HG02840 (cell line): ENCODE measurements at regions not wholly inside any gene's neighbourhood (a gene's known extent, or its start where the extent isn't known, plus 50 kb on each side); places are given as distances from the start of the nearest gene placed in this dataset.
"Not testable (repeated sequence)": the region's sequence is repeated elsewhere in the genome, so short reads cannot be mapped to it uniquely, and the experiment has no call there.

Experiments used
- ATAC-seq: cut with Tn5 transposase; IDR thresholded peaks from one replicate; pipeline ENCODE4 v1.9.1; 2021; ENCODE audit warnings: mild to moderate bottlenecking, moderate library complexity, moderate number of reproducible peaks; ENCODE audit not compliant: unreplicated experiment, low FRiP score

- no peak for ATAC-seq
Measured at GRCh38 chr3:157605356-157605755, 102.1 kb upstream of the VEPH1 start.

- ATAC-seq = no peak
Measured at GRCh38 chr3:157602424-157602823, 99.2 kb upstream of the VEPH1 start.

- no peak for ATAC-seq
Measured at GRCh38 chr3:157595259-157595658, 92.0 kb upstream of the VEPH1 start.

DNA sequence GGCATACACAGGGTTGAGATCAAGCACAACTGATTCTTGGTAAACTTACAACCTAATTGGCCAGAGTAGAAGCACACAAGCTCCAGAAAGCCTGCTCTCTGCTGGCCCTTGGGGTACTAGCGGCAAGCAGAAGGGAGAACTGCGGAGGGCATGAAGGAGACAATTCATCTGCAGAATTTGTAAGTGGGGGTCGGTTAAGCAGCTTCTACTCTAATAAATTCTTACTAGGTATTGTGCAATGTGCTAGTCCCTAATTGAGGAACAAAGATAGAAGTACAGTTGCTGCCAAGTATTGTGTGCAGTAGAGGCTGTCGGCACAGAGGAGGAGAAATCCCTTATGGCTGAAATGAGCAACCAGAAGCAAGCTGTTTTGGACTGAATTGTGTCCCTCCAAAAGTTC, 91.2 kb upstream of the VEPH1 start:
- ATAC-seq = no peak

DNA sequence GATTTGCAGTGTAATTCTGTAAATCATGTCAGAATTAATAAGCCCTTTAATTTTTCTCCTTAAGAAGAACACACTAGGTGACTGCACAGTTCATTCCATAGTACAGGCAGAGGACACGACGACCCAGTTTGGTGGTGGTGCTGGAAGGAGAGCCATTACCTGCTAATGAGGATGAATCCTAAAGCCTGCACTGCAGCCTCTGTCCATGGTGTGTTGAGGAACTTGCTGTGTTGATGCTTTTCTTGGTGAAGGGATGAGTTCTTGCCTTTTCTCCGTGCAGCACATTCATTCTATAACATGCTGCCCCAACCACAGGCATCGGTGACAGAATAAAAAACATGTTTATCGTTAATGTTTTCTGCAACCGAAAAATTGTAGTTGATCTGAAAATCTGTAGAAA, 89.6 kb upstream of the VEPH1 start:
- no peak for ATAC-seq

GRCh38 chr3:157590273-157590672, 87.1 kb upstream of the VEPH1 start:
- no peak for ATAC-seq

GRCh38 chr3:157589211-157589610, 86.0 kb upstream of the VEPH1 start:
- no peak for ATAC-seq

- no peak for ATAC-seq
Measured at GRCh38 chr3:157588386-157589060, 85.3 kb upstream of the VEPH1 start.

DNA sequence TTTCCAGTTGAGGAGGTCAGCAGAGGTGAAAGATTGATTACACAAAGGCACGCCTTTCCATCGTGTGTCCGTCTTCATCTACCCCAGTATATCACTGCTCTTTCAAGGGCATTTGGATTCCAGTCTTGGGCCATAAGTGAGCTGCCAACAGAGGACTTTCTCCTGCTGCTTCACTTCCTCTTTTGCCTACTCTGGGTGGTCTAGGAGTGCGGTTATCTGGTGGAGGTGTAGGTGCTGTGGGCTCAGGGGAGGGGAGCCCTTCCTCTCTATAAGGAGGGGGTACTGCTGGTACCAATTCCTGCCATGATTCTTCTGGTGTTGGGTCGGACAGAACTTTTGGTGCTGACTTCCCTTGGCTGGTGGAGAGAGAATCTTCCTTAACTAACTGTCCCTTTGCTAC, 83.1 kb upstream of the VEPH1 start:
- no peak for ATAC-seq

GRCh38 chr3:157585386-157585785, 82.2 kb upstream of the VEPH1 start:
- ATAC-seq = no peak

DNA sequence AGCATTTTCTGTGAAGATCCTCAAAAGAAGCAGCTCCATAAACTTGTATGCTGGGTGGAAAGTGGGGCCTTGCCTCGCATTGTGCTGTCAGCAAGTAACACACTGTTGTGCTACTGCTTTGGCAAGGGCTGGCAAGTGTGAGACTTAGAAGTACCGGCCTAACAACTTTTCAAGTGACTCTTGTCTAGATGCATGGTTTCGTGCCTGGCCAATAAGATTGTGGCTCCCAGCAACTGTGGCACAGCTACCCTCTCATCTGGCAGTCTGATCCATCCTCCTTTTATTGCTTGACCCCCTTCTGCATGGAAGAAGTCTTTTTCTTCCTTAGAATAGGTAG, 79.4 kb upstream of the VEPH1 start:
- ATAC-seq = no peak

DNA sequence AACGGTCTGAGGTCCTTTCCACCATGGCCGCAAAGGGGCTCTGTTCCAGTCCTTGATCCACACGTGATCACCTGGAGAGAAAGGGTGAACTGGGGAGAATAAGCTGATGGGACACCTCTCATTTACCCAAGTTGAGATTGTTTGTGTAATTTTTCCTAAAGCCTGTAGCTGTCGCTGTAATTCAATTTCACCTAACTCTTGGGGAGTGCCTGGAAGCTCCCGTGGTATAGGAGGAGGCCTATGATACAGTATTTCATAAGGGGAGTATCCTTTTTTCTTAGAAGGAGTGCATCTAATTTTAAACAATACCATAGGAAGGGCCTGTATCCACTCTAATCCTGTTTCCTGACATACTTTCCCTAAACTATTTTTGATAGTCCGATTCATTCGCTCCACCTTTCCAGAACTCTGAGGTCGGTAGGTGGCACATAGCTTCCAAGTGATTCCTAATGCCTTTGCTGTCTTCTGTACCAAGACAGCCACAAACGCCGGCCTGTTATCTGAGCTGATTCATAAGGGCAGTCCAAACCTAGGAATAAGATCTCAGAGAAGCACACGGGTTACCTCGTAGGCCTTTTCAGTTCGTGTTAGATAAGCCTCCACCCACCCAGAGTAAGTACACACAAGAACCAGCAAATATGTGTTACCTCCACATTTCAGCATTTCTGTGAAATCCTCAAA, 78.9 kb upstream of the VEPH1 start:
- ATAC-seq = not testable (repeated sequence)

DNA sequence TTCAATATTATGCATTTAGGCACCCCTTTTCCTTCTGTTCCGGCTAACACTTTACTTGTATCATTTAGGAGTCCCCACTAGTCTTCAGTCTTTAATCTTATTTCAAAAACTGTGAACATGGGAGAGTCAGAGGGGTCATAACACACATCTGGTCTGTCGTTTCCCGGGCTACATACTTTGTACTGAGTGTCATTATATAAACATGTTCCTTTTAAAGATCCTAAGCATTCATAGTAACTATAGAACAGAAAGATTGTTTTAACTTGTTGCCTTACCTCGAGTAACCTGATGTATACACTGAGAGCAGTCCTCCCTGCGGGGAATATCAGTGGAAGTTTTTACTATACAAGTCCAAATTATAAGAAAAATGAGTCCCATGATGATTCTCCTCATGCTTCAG, 78.2 kb upstream of the VEPH1 start:
- no peak for ATAC-seq

DNA sequence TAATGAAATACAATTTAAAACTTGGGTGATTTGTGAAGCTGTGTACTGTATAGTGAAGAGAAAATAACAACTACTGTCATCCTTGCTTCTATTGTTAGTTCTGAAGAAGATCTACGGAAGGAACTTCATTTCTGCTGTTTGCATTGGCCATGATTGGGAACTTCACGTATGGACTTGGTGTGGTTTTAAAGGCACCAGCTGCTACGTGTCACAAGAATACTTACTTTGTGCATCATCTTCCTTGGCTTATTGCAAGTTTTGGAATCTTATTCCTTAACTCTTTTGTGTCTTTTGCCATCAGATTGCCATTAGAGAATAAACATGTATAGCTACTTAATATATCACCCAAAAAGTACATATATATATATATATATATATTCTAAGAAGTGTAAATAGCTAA, 75.0 kb upstream of the VEPH1 start:
- no peak for ATAC-seq

DNA sequence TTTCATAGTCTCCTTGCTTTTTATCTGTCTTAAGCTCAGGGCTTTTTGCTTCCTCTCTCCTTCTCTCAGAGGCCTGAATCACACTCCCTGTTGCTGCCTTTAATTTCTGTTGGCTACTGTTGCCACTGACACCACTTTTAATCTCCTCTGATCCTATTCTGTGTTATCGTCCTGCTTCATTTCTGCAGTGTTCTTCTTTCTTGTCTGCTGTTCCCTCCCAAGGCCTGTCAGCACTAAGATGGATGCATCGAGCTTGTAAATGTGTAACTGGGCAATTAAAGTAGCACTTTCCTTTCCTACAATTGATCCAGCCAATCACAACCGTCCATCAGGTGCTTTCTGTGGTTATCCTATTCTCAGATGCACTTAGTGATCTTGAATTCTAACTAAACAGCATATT, 71.3 kb upstream of the VEPH1 start:
- ATAC-seq = no peak

- ATAC-seq = no peak
Measured at GRCh38 chr3:157573780-157574378, 70.7 kb upstream of the VEPH1 start.

GRCh38 chr3:157573281-157573680, 70.1 kb upstream of the VEPH1 start:
- ATAC-seq = no peak

GRCh38 chr3:157572559-157573270, 69.5 kb upstream of the VEPH1 start:
- ATAC-seq = no peak

DNA sequence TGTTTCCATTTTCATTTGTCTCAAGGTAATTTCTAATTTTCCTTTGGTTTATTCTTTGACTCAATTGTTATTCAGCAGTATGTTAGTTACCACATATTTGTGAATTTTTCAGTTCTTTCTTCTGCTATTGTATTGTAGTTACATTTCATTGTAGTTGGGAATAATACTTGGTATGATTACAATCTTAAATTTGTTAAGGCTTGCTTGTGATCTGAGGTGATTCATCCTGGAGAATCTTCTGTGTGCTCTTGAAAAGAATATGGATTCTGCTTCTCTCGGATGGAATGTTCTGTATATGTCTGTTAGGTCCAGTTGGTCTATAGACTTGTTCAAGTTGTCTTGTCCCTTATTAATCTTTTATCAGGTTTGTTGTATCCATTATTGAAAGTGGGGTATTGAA, 63.4 kb upstream of the VEPH1 start:
- ATAC-seq = no peak

DNA sequence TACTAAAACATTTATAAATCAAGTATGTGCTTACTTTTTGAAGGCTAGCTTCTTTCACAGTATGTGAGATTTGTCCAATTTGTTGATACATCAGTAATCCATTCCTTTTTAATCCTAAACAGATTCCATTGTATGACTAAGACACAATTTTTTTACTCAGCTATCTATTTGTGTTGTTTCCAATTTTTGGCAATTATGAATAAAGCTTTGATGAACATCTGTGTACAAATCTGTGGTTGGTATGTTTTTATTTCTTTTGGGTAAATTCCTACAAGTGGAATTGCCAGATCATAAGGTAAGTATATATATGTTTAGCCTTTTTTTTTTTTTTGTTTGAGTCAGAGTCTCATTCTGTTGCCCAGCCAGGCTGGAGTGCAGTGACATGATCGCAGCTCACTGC, 56.2 kb upstream of the VEPH1 start:
- ATAC-seq = no peak
